H1 (cell line): ENCODE measurements at regions not wholly inside any gene's neighbourhood (a gene's known extent, or its start where the extent isn't known, plus 50 kb on each side); places are given as distances from the start of the nearest gene placed in this dataset.

ENCODE experiments used
- EZH2 ChIP-seq: fragments of 200-600 bp; sonication (generic); IDR thresholded peaks from 2 replicates; pipeline ENCODE4 v1.7.1; 2012; ENCODE audit warnings: low read depth, mild to moderate bottlenecking, moderate library complexity, low read length, inconsistent platforms; ENCODE audit not compliant: severe bottlenecking
- POLR2A ChIP-seq, 2 experiments: IDR thresholded peaks; 1 replicate in 1 of 2; 2 replicates in 1 of 2; pipeline ENCODE4 v1.6.1; 2011; ENCODE audit warnings: low read depth in 2 of 2, low read length in 2 of 2, mild to moderate bottlenecking in 2 of 2; ENCODE audit errors: control extremely low read depth in 1 of 2
- SUZ12 ChIP-seq: fragments of 200-600 bp; sonication (generic); IDR thresholded peaks from 2 replicates; pipeline ENCODE4 v1.6.1; 2012; ENCODE audit warnings: mild to moderate bottlenecking, inconsistent platforms, low read length, moderate library complexity, mixed read lengths
- TBP ChIP-seq: IDR thresholded peaks from 2 replicates; pipeline ENCODE4 v1.6.1; 2011; ENCODE audit warnings: low read depth, low read length, improper control_type of control experiment
- TF ChIP-seq, protein P1 (sequence below): IDR thresholded peaks from 2 replicates; pipeline ENCODE4 v1.6.1; 2011; ENCODE audit warnings: low read depth, mild to moderate bottlenecking, low read length; ENCODE audit not compliant: insufficient read depth

DNA sequence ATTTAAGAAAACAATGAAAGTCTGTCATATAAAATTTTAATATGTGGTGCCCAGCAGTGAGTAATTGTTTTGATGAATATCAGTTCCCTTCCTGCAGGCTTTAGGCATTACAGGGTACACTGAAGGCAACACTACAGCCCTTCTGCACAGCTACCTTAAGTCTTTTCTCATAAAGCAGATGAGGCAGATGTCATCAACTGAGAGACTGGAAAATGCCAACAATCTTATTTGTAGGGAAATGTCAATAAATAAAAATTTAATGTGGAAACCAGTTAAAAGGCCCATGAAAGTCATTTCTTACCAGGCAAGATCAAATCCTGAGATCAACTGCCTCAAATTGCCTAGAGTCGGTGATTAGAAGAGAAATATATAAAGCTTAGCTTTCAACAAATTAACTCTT, 193.4 kb upstream of the NWD2 start (continued):
- TF ChIP-seq TBP, result no peak
- no peak for TF ChIP-seq POLR2A (IDR thresholded peaks at IDR 0.05; ENCODE audit: control extremely low read depth in 1 of 2, low read depth in 2 of 2, low read length in 2 of 2)
- TF ChIP-seq EZH2, result no peak
- no peak for TF ChIP-seq SUZ12
- TF ChIP-seq, protein P1, sequence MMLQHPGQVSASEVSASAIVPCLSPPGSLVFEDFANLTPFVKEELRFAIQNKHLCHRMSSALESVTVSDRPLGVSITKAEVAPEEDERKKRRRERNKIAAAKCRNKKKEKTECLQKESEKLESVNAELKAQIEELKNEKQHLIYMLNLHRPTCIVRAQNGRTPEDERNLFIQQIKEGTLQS, result no peak
